Subcutaneous abdominal adipose tissue (tissue), 5 donors: ENCODE measurements at regions not wholly inside any gene's neighbourhood (a gene's known extent, or its start where the extent isn't known, plus 50 kb on each side); places are given as distances from the start of the nearest gene placed in this dataset.

Source experiments
- H3K27ac ChIP-seq: one replicate; pipeline ENCODE4 v1.7.0; 2013; ENCODE audit warnings: low read depth, mild to moderate bottlenecking, inconsistent platforms, low read length, moderate library complexity
- H3K27me3 ChIP-seq, 5 donors: one replicate each; pipeline ENCODE4 v1.7.0; 2013; ENCODE audit warnings: low read length in 5 of 5, inconsistent platforms in 1 of 5; ENCODE audit not compliant: control insufficient read depth in 5 of 5, insufficient read depth in 4 of 5
- H3K36me3 ChIP-seq, 5 donors: one replicate each; pipeline ENCODE4 v1.7.0; 2013; ENCODE audit warnings: low read length in 5 of 5; ENCODE audit not compliant: control insufficient read depth in 5 of 5, insufficient read depth in 5 of 5
- H3K4me1 ChIP-seq, 5 donors: one replicate each; pipeline ENCODE4 v1.7.0; 2013; ENCODE audit warnings: low read length in 5 of 5, mild to moderate bottlenecking in 3 of 5, moderate library complexity in 1 of 5; ENCODE audit not compliant: control insufficient read depth in 5 of 5, insufficient read depth in 5 of 5
- H3K4me3 ChIP-seq, 5 donors: one replicate each; pipeline ENCODE4 v1.7.0; 2013; ENCODE audit warnings: low read length in 5 of 5, low read depth in 1 of 5
- H3K9ac ChIP-seq, 5 donors: one replicate each; pipeline ENCODE4 v1.7.0; 2013; ENCODE audit warnings: low read length in 5 of 5, mild to moderate bottlenecking in 4 of 5, moderate library complexity in 3 of 5
- H3K9me3 ChIP-seq, 5 donors: one replicate each; pipeline ENCODE4 v1.7.0; 2013; ENCODE audit warnings: low read length in 5 of 5; ENCODE audit not compliant: control insufficient read depth in 5 of 5
- donor health status: healthy.
- donor health status: healthy.
- donor health status: healthy.
- donor health status: healthy.
- donor health status: healthy.

GRCh38 chr13:74289107-74289506 lies 154.9 kb upstream of the KLF12 start:
- H3K4me3 ChIP-seq: no peak overlapping the region
- H3K9ac ChIP-seq: no peak overlapping the region
- H3K27ac ChIP-seq: no peak overlapping the region

GRCh38 chr13:74288361-74288911 lies 154.2 kb upstream of the KLF12 start:
- Histone ChIP-seq H3K9ac (peak overlapping the region in 2 of 5 donors; percentile 46 to 52), H3K36me3 (no peaks in the 10 kb centered on the region), H3K27ac (no peak overlapping the region), H3K4me3 (peak overlapping the region in 4 of 5 donors; percentile 11 to 52 (median 43)), H3K9me3 (no peaks in the 10 kb centered on the region), H3K4me1 (peaks cover 0 to 22% (median 14%) of the 10 kb centered on the region in 5 donors), H3K27me3 (peaks cover 0 to 3% (median 0%) of the 10 kb centered on the region in 5 donors)

More at GRCh38 chr13:74289107-74289506, 154.9 kb upstream of the KLF12 start:
- Histone ChIP-seq H3K36me3 (no peaks in the 10 kb centered on the region), H3K4me1 (peaks cover 0 to 22% (median 14%) of the 10 kb centered on the region in 5 donors), H3K9me3 (no peaks in the 10 kb centered on the region), H3K27me3 (peaks cover 0 to 3% (median 0%) of the 10 kb centered on the region in 5 donors)

GRCh38 chr13:74287724-74288169 lies 153.5 kb upstream of the KLF12 start:
- Histone ChIP-seq H3K4me1 (peaks cover 0 to 22% (median 14%) of the 10 kb centered on the region in 5 donors), H3K27ac (no peak overlapping the region), H3K36me3 (no peaks in the 10 kb centered on the region), H3K9me3 (no peaks in the 10 kb centered on the region), H3K4me3 (peak overlapping the region in 4 of 5 donors; percentile 11 to 52 (median 43)), H3K9ac (peak overlapping the region in 1 of 5 donors; percentile 52), H3K27me3 (peaks cover 0 to 3% (median 0%) of the 10 kb centered on the region in 5 donors)

GRCh38 chr13:74280795-74281490 lies 146.7 kb upstream of the KLF12 start:
- Histone ChIP-seq H3K36me3 (no peaks in the 10 kb centered on the region), H3K4me3 (no peak overlapping the region), H3K27me3 (no peaks in the 10 kb centered on the region), H3K9me3 (no peaks in the 10 kb centered on the region), H3K9ac (no peak overlapping the region), H3K4me1 (no peaks in the 10 kb centered on the region), H3K27ac (no peak overlapping the region)

- Histone ChIP-seq H3K9me3 (no peaks in the 10 kb centered on the region), H3K4me1 (no peaks in the 10 kb centered on the region), H3K27ac (no peak overlapping the region), H3K36me3 (no peaks in the 10 kb centered on the region), H3K9ac (no peak overlapping the region), H3K27me3 (no peaks in the 10 kb centered on the region), H3K4me3 (no peak overlapping the region)
Observed at GRCh38 chr13:74280093-74280794, 146.0 kb upstream of the KLF12 start.

- H3K4me1 ChIP-seq: peaks cover 0 to 7% (median 0%) of the 10 kb centered on the region in 5 donors
- no peaks in the 10 kb centered on the region for H3K36me3 ChIP-seq
- no peaks in the 10 kb centered on the region for H3K27me3 ChIP-seq
- no peak overlapping the region for H3K27ac ChIP-seq
- H3K9me3 ChIP-seq: no peaks in the 10 kb centered on the region
- H3K9ac ChIP-seq: no peak overlapping the region
- H3K4me3 ChIP-seq: no peak overlapping the region
Observed at GRCh38 chr13:74278901-74279300, 144.7 kb upstream of the KLF12 start.

GRCh38 chr13:74274916-74275315 lies 140.7 kb upstream of the KLF12 start:
- H3K27ac ChIP-seq: no peak overlapping the region
- no peak overlapping the region for H3K4me3 ChIP-seq
- H3K9ac ChIP-seq: no peak overlapping the region
- H3K27me3 ChIP-seq: no peaks in the 10 kb centered on the region
- peaks cover 0 to 6% (median 3%) of the 10 kb centered on the region in 5 donors for H3K9me3 ChIP-seq
- no peaks in the 10 kb centered on the region for H3K36me3 ChIP-seq
- H3K4me1 ChIP-seq: peaks cover 0 to 16% (median 3%) of the 10 kb centered on the region in 5 donors

- Histone ChIP-seq H3K36me3 (no peaks in the 10 kb centered on the region), H3K4me3 (no peak overlapping the region), H3K27ac (no peak overlapping the region), H3K9ac (no peak overlapping the region), H3K9me3 (peaks cover 0 to 6% (median 3%) of the 10 kb centered on the region in 5 donors), H3K4me1 (peaks cover 0 to 16% (median 3%) of the 10 kb centered on the region in 5 donors), H3K27me3 (no peaks in the 10 kb centered on the region)
Observed at GRCh38 chr13:74273581-74273980, 139.4 kb upstream of the KLF12 start.

- H3K4me3 ChIP-seq: no peak overlapping the region
- peaks cover 0 to 16% (median 3%) of the 10 kb centered on the region in 5 donors for H3K4me1 ChIP-seq
- H3K9me3 ChIP-seq: peaks cover 0 to 6% (median 3%) of the 10 kb centered on the region in 5 donors
- no peak overlapping the region for H3K9ac ChIP-seq
- no peak overlapping the region for H3K27ac ChIP-seq
- H3K36me3 ChIP-seq: no peaks in the 10 kb centered on the region
- no peaks in the 10 kb centered on the region for H3K27me3 ChIP-seq
Observed at GRCh38 chr13:74272826-74273225, 138.6 kb upstream of the KLF12 start.

GRCh38 chr13:74270018-74270417 lies 135.8 kb upstream of the KLF12 start:
- no peak overlapping the region for H3K4me3 ChIP-seq
- peaks cover 0 to 11% (median 8%) of the 10 kb centered on the region in 5 donors for H3K9me3 ChIP-seq
- H3K4me1 ChIP-seq: peaks cover 0 to 16% (median 3%) of the 10 kb centered on the region in 5 donors
- H3K36me3 ChIP-seq: no peaks in the 10 kb centered on the region
- no peak overlapping the region for H3K27ac ChIP-seq
- H3K27me3 ChIP-seq: no peaks in the 10 kb centered on the region
- no peak overlapping the region for H3K9ac ChIP-seq
